HepG2 (cell line): ENCODE measurements at regions not wholly inside any gene's neighbourhood (a gene's known extent, or its start where the extent isn't known, plus 50 kb on each side); places are given as distances from the start of the nearest gene placed in this dataset.

Source experiments
- CBFB ChIP-seq: sonication (generic); formaldehyde crosslinking; IDR thresholded peaks from 2 replicates; pipeline ENCODE4 v1.4.0; 2020; ENCODE audit warnings: missing genetic modification reagents
- EZH2 ChIP-seq: conservative IDR thresholded peaks from 2 replicates; pipeline ENCODE4 v1.6.1; 2012; ENCODE audit warnings: mild to moderate bottlenecking, low read depth, low read length, moderate library complexity
- FOXP1 ChIP-seq, 2 experiments: fragments of 450-650 bp in 1 of 2; IDR thresholded peaks; 2 replicates each; pipeline ENCODE4 v1.6.1; 2017 to 2018; ENCODE audit warnings: antibody characterized with exemption in 1 of 2
- MAFK ChIP-seq, 2 experiments: IDR thresholded peaks in 1 of 2; conservative IDR thresholded peaks in 1 of 2; 2 replicates each; pipeline ENCODE4 v1.6.1; 2011; ENCODE audit warnings: improper control_type of control experiment in 2 of 2, low read length in 2 of 2
- POLR2A ChIP-seq, 2 experiments: IDR thresholded peaks; 2 replicates each; pipeline ENCODE4 v1.6.1; 2011; ENCODE audit warnings: low read depth in 2 of 2, low read length in 2 of 2, mild to moderate bottlenecking in 1 of 2, moderate library complexity in 1 of 2; ENCODE audit not compliant: insufficient read depth in 1 of 2
- ZSCAN25 ChIP-seq: sonication (generic); formaldehyde crosslinking; IDR thresholded peaks from 2 replicates; pipeline ENCODE4 v1.8.0; 2022; ENCODE audit warnings: mild to moderate bottlenecking, missing genetic modification reagents
- TF ChIP-seq, protein P1 (sequence below), 2 experiments: IDR thresholded peaks; 2 replicates each; pipeline ENCODE4 v1.6.1; 2011 to 2012; ENCODE audit warnings: low read length in 2 of 2, borderline replicate concordance in 1 of 2, low read depth in 1 of 2, mild to moderate bottlenecking in 1 of 2, moderate library complexity in 1 of 2
- TF ChIP-seq, protein P2 (sequence below): IDR thresholded peaks from 2 replicates; pipeline ENCODE4 v1.6.1; 2012; ENCODE audit warnings: inconsistent platforms
- TF ChIP-seq, protein P3 (sequence below): sonication (generic); formaldehyde crosslinking; IDR thresholded peaks from 2 replicates; pipeline ENCODE4 v1.9.0; 2021; ENCODE audit warnings: missing genetic modification reagents, borderline replicate concordance
- TF ChIP-seq, protein P4 (sequence below): IDR thresholded peaks from 2 replicates; pipeline ENCODE4 v1.6.1; 2016; ENCODE audit warnings: missing compliant biosample characterization, missing genetic modification reagents, borderline replicate concordance
- TF ChIP-seq, protein P5 (sequence below): sonication (generic); formaldehyde crosslinking; IDR thresholded peaks from 2 replicates; pipeline ENCODE4 v1.5.0; 2020; ENCODE audit warnings: mild to moderate bottlenecking, missing genetic modification reagents, moderate library complexity

DNA sequence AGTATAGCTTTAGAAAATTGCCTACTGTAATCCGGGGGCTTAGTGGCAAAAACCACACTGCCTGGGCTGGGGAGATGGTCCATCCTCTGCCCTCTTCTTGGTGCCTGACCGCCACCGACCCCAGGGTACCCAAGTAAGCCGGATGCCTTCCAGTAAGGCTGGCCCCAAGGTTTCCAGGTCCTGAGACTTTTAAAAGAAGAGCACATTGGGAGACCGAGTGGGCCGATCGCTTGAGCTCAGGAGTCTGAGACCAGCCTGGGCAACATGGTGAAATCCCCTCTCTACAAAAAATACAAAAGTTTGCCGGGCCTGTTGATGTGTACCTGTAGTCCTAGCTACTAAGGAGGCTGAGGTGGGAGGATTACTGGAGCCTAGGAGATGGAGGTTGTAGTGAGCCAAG is 406.7 kb upstream of the IRX4 start:
- TF ChIP-seq POLR2A (IDR thresholded peaks at IDR 0.05; ENCODE audit: insufficient read depth in 1 of 2, low read depth in 2 of 2, low read length in 2 of 2) (no peak), CBFB (no peak), EZH2 (no peak), MAFK (conservative IDR thresholded peaks at IDR 0.05 in 1 of 2, IDR thresholded peaks at IDR 0.05 in 1 of 2; ENCODE audit: low read length in 2 of 2) (no peak), FOXP1 (IDR thresholded peaks at IDR 0.05) (no peak), FOXP1 (CRISPR knock-in tag; IDR thresholded peaks at IDR 0.05) (no peak), ZSCAN25 (CRISPR knock-in tag) (no peak)
- TF ChIP-seq, protein P1, sequence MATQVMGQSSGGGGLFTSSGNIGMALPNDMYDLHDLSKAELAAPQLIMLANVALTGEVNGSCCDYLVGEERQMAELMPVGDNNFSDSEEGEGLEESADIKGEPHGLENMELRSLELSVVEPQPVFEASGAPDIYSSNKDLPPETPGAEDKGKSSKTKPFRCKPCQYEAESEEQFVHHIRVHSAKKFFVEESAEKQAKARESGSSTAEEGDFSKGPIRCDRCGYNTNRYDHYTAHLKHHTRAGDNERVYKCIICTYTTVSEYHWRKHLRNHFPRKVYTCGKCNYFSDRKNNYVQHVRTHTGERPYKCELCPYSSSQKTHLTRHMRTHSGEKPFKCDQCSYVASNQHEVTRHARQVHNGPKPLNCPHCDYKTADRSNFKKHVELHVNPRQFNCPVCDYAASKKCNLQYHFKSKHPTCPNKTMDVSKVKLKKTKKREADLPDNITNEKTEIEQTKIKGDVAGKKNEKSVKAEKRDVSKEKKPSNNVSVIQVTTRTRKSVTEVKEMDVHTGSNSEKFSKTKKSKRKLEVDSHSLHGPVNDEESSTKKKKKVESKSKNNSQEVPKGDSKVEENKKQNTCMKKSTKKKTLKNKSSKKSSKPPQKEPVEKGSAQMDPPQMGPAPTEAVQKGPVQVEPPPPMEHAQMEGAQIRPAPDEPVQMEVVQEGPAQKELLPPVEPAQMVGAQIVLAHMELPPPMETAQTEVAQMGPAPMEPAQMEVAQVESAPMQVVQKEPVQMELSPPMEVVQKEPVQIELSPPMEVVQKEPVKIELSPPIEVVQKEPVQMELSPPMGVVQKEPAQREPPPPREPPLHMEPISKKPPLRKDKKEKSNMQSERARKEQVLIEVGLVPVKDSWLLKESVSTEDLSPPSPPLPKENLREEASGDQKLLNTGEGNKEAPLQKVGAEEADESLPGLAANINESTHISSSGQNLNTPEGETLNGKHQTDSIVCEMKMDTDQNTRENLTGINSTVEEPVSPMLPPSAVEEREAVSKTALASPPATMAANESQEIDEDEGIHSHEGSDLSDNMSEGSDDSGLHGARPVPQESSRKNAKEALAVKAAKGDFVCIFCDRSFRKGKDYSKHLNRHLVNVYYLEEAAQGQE (IDR thresholded peaks at IDR 0.05; ENCODE audit: borderline replicate concordance in 1 of 2, low read depth in 1 of 2, low read length in 2 of 2) = no peak
- TF ChIP-seq, protein P2, sequence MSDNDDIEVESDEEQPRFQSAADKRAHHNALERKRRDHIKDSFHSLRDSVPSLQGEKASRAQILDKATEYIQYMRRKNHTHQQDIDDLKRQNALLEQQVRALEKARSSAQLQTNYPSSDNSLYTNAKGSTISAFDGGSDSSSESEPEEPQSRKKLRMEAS = no peak
- TF ChIP-seq, protein P3, sequence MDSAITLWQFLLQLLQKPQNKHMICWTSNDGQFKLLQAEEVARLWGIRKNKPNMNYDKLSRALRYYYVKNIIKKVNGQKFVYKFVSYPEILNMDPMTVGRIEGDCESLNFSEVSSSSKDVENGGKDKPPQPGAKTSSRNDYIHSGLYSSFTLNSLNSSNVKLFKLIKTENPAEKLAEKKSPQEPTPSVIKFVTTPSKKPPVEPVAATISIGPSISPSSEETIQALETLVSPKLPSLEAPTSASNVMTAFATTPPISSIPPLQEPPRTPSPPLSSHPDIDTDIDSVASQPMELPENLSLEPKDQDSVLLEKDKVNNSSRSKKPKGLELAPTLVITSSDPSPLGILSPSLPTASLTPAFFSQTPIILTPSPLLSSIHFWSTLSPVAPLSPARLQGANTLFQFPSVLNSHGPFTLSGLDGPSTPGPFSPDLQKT (CRISPR knock-in tag) = no peak
- TF ChIP-seq, protein P4, sequence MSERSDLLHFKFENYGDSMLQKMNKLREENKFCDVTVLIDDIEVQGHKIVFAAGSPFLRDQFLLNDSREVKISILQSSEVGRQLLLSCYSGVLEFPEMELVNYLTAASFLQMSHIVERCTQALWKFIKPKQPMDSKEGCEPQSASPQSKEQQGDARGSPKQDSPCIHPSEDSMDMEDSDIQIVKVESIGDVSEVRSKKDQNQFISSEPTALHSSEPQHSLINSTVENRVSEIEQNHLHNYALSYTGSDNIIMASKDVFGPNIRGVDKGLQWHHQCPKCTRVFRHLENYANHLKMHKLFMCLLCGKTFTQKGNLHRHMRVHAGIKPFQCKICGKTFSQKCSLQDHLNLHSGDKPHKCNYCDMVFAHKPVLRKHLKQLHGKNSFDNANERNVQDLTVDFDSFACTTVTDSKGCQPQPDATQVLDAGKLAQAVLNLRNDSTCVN (CRISPR knock-in tag) = no peak
- TF ChIP-seq, protein P5, sequence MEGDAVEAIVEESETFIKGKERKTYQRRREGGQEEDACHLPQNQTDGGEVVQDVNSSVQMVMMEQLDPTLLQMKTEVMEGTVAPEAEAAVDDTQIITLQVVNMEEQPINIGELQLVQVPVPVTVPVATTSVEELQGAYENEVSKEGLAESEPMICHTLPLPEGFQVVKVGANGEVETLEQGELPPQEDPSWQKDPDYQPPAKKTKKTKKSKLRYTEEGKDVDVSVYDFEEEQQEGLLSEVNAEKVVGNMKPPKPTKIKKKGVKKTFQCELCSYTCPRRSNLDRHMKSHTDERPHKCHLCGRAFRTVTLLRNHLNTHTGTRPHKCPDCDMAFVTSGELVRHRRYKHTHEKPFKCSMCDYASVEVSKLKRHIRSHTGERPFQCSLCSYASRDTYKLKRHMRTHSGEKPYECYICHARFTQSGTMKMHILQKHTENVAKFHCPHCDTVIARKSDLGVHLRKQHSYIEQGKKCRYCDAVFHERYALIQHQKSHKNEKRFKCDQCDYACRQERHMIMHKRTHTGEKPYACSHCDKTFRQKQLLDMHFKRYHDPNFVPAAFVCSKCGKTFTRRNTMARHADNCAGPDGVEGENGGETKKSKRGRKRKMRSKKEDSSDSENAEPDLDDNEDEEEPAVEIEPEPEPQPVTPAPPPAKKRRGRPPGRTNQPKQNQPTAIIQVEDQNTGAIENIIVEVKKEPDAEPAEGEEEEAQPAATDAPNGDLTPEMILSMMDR = no peak
